Stimulated activated naive CD4-positive, alpha-beta T cell treated with Interleukin-2 at 50 U/mL for 16 hours (primary cell): ENCODE measurements at regions not wholly inside any gene's neighbourhood (a gene's known extent, or its start where the extent isn't known, plus 50 kb on each side); places are given as distances from the start of the nearest gene placed in this dataset.
"Not testable (repeated sequence)": the region's sequence is repeated elsewhere in the genome, so short reads cannot be mapped to it uniquely, and the experiment has no call there.

Experiments used
- DNase-seq: peaks from one replicate; lab custom pipeline; 2025; lab: John Stamatoyannopoulos, UW

GRCh38 chr2:194771394-194771793, 885.6 kb upstream of the SLC39A10 start:
- DNase-seq, result not testable (repeated sequence)

GRCh38 chr2:194769030-194769429, 888.0 kb upstream of the SLC39A10 start:
- DNase-seq, result no peak

GRCh38 chr2:194765723-194766122, 891.3 kb upstream of the SLC39A10 start:
- no peak for DNase-seq

GRCh38 chr2:194750926-194751325, 906.1 kb upstream of the SLC39A10 start:
- no peak for DNase-seq

GRCh38 chr2:194745557-194746146, 911.4 kb upstream of the SLC39A10 start:
- no peak for DNase-seq

- DNase-seq, result no peak
These were observed 914.3 kb upstream of the SLC39A10 start for GRCh38 chr2:194742706-194743105.

GRCh38 chr2:194739217-194739616, 917.8 kb upstream of the SLC39A10 start:
- DNase-seq, result no peak

- DNase-seq, result no peak
These were observed 921.0 kb upstream of the SLC39A10 start for GRCh38 chr2:194735837-194736542.

GRCh38 chr2:194730266-194730665, 926.8 kb upstream of the SLC39A10 start:
- no peak for DNase-seq

- DNase-seq, result no peak
These were observed 931.9 kb upstream of the SLC39A10 start for GRCh38 chr2:194725169-194725568.

- DNase-seq, result no peak
These were observed 933.6 kb upstream of the SLC39A10 start for GRCh38 chr2:194723446-194723845.

GRCh38 chr2:194721227-194721626, 935.8 kb upstream of the SLC39A10 start:
- no peak for DNase-seq

- no peak for DNase-seq
These were observed 936.6 kb upstream of the SLC39A10 start for GRCh38 chr2:194720462-194720861.

GRCh38 chr2:194718881-194719280, 938.1 kb upstream of the SLC39A10 start:
- no peak for DNase-seq

GRCh38 chr2:194714541-194714940, 942.5 kb upstream of the SLC39A10 start:
- DNase-seq, result no peak

GRCh38 chr2:194709840-194710239, 947.2 kb upstream of the SLC39A10 start:
- no peak for DNase-seq

GRCh38 chr2:194706179-194706578, 950.8 kb upstream of the SLC39A10 start:
- DNase-seq, result no peak

GRCh38 chr2:194705398-194705797, 951.6 kb upstream of the SLC39A10 start:
- DNase-seq, result no peak

GRCh38 chr2:194700726-194701125, 956.3 kb upstream of the SLC39A10 start:
- DNase-seq, result no peak

- DNase-seq, result no peak
These were observed 956.9 kb upstream of the SLC39A10 start for GRCh38 chr2:194700116-194700515.

- no peak for DNase-seq
These were observed 959.0 kb upstream of the SLC39A10 start for GRCh38 chr2:194698012-194698411.

- DNase-seq, result no peak
These were observed 959.6 kb upstream of the SLC39A10 start for GRCh38 chr2:194697439-194697838.

GRCh38 chr2:194696690-194697089, 960.3 kb upstream of the SLC39A10 start:
- DNase-seq, result no peak

- no peak for DNase-seq
These were observed 970.5 kb upstream of the SLC39A10 start for GRCh38 chr2:194686569-194686968.
